H9 (cell line): ENCODE measurements at regions not wholly inside any gene's neighbourhood (a gene's known extent, or its start where the extent isn't known, plus 50 kb on each side); places are given as distances from the start of the nearest gene placed in this dataset.

Experiments
- DNase-seq: peaks from one replicate; pipeline ENCODE4 v3.0.0-alpha.2; 2017
- H2AFZ ChIP-seq: one replicate; pipeline ENCODE4 v1.6.1; 2013; ENCODE audit warnings: mild to moderate bottlenecking, low read length, control low read depth, moderate library complexity
- H2AK5ac ChIP-seq: 2 replicates; pipeline ENCODE4 v1.6.1; 2013; ENCODE audit warnings: low read length, control low read depth, mixed read lengths; ENCODE audit not compliant: insufficient read length
- H2BK120ac ChIP-seq: one replicate; pipeline ENCODE4 v1.6.1; 2013; ENCODE audit warnings: low read depth, mild to moderate bottlenecking, low read length, control low read depth, inconsistent platforms; ENCODE audit not compliant: poor library complexity, severe bottlenecking
- H2BK12ac ChIP-seq: 2 replicates; pipeline ENCODE4 v1.6.1; 2013; ENCODE audit warnings: low read length, control low read depth, mixed read lengths, low read depth; ENCODE audit not compliant: insufficient read length
- H2BK15ac ChIP-seq: 2 replicates; pipeline ENCODE4 v1.6.1; 2013; ENCODE audit warnings: low read depth, low read length, control low read depth
- H2BK20ac ChIP-seq: one replicate; pipeline ENCODE4 v1.6.1; 2013; ENCODE audit warnings: low read depth, mild to moderate bottlenecking, low read length, control low read depth, inconsistent platforms; ENCODE audit not compliant: poor library complexity, severe bottlenecking
- H2BK5ac ChIP-seq: 2 replicates; pipeline ENCODE4 v1.6.1; 2013; ENCODE audit warnings: low read length, control low read depth, mixed read lengths; ENCODE audit not compliant: insufficient read length
- H3K14ac ChIP-seq: 2 replicates; pipeline ENCODE4 v1.6.1; 2013; ENCODE audit warnings: low read length, control low read depth; ENCODE audit not compliant: insufficient read depth
- H3K18ac ChIP-seq: 2 replicates; pipeline ENCODE4 v1.6.1; 2013; ENCODE audit warnings: low read depth, mild to moderate bottlenecking, mixed read lengths, low read length, control low read depth; ENCODE audit not compliant: insufficient read length
- H3K23ac ChIP-seq: 2 replicates; pipeline ENCODE4 v1.6.1; 2013; ENCODE audit warnings: low read length, control low read depth, mixed read lengths, low read depth; ENCODE audit not compliant: insufficient read length
- H3K23me2 ChIP-seq: 2 replicates; pipeline ENCODE4 v1.6.1; 2013; ENCODE audit warnings: low read depth, mild to moderate bottlenecking, mixed read lengths, low read length, control low read depth; ENCODE audit not compliant: insufficient read length, poor library complexity, severe bottlenecking
- H3K27ac ChIP-seq: 2 replicates; pipeline ENCODE4 v1.5.1; 2013; ENCODE audit warnings: low read length, control low read depth, mixed read lengths, low read depth; ENCODE audit not compliant: insufficient read length
- H3K27me3 ChIP-seq: 2 replicates; pipeline ENCODE4 v1.6.1; 2013; ENCODE audit warnings: low read length, control low read depth, inconsistent platforms; ENCODE audit not compliant: insufficient read depth
- H3K4ac ChIP-seq: 2 replicates; pipeline ENCODE4 v1.6.1; 2013; ENCODE audit warnings: low read depth, mild to moderate bottlenecking, control low read depth, inconsistent platforms, low read length, moderate library complexity
- H3K4me1 ChIP-seq: 2 replicates; pipeline ENCODE4 v1.6.1; 2013; ENCODE audit warnings: low read length, control low read depth, inconsistent platforms; ENCODE audit not compliant: insufficient read depth
- H3K4me2 ChIP-seq: 2 replicates; pipeline ENCODE4 v1.6.1; 2013; ENCODE audit warnings: low read length, control low read depth, mixed read lengths; ENCODE audit not compliant: insufficient read length, insufficient read depth
- H3K56ac ChIP-seq: 2 replicates; pipeline ENCODE4 v1.6.1; 2013; ENCODE audit warnings: low read depth, mild to moderate bottlenecking, mixed read lengths, low read length, control low read depth; ENCODE audit not compliant: insufficient read length
- H3K79me1 ChIP-seq: 2 replicates; pipeline ENCODE4 v1.6.1; 2013; ENCODE audit warnings: low read depth, mild to moderate bottlenecking, moderate library complexity, low read length, control low read depth, inconsistent platforms; ENCODE audit not compliant: insufficient read depth, poor library complexity, severe bottlenecking
- H3K79me2 ChIP-seq: 2 replicates; pipeline ENCODE4 v1.6.1; 2013; ENCODE audit warnings: low read length, control low read depth, inconsistent platforms; ENCODE audit not compliant: insufficient read depth
- H3K9ac ChIP-seq: 2 replicates; pipeline ENCODE4 v1.6.1; 2013; ENCODE audit warnings: low read length, control low read depth, mixed read lengths; ENCODE audit not compliant: insufficient read length; ENCODE audit errors: extremely low read depth
- H3K9me3 ChIP-seq: one replicate; pipeline ENCODE4 v1.6.1; 2013; ENCODE audit warnings: low read depth, low read length, inconsistent platforms; ENCODE audit not compliant: control insufficient read depth
- H3T11ph ChIP-seq: one replicate; pipeline ENCODE4 v1.6.1; 2013; ENCODE audit warnings: mild to moderate bottlenecking, low read length, control low read depth, inconsistent platforms
- H4K20me1 ChIP-seq: one replicate; pipeline ENCODE4 v1.6.1; 2013; ENCODE audit not compliant: control insufficient read depth, insufficient read length, insufficient read depth
- H4K5ac ChIP-seq: 2 replicates; pipeline ENCODE4 v1.6.1; 2013; ENCODE audit warnings: low read depth, mild to moderate bottlenecking, mixed read lengths, low read length, control low read depth; ENCODE audit not compliant: insufficient read length
- H4K8ac ChIP-seq: replicated peaks from 2 replicates; pipeline ENCODE4 v1.6.1; 2013; ENCODE audit warnings: low read length, control low read depth, mixed read lengths, low read depth; ENCODE audit not compliant: insufficient read length
- H4K91ac ChIP-seq: 2 replicates; pipeline ENCODE4 v1.6.1; 2013; ENCODE audit warnings: low read depth, mild to moderate bottlenecking, moderate library complexity, mixed read lengths, low read length, control low read depth; ENCODE audit not compliant: insufficient read length
- H3K27ac Mint-ChIP-seq, 3 experiments: 2 replicates in 2 of 3; 3 replicates in 1 of 3; pipeline ENCODE4 v1.8.0; 2020 to 2021; ENCODE audit warnings: mixed read lengths in 3 of 3, mild to moderate bottlenecking in 1 of 3, moderate library complexity in 1 of 3
- H3K27me3 Mint-ChIP-seq: 2 replicates; pipeline ENCODE4 v1.8.0; 2021; ENCODE audit warnings: low read depth, mild to moderate bottlenecking, moderate library complexity, mixed read lengths
- H3K36me3 Mint-ChIP-seq, 3 experiments: 2 replicates in 2 of 3; 3 replicates in 1 of 3; pipeline ENCODE4 v1.8.0; 2020 to 2021; ENCODE audit warnings: low read depth in 3 of 3, mixed read lengths in 3 of 3; ENCODE audit not compliant: insufficient read depth in 1 of 3
- H3K4me1 Mint-ChIP-seq, 2 experiments: 2 replicates each; pipeline ENCODE4 v1.8.0; 2020; ENCODE audit warnings: mixed read lengths in 2 of 2
- H3K4me3 Mint-ChIP-seq, 2 experiments: 2 replicates in 1 of 2; 3 replicates in 1 of 2; pipeline ENCODE4 v1.8.0; 2020 to 2021; ENCODE audit warnings: mild to moderate bottlenecking in 2 of 2, mixed read lengths in 2 of 2, moderate library complexity in 1 of 2
- H3K9me3 Mint-ChIP-seq, 2 experiments: 2 replicates in 1 of 2; 3 replicates in 1 of 2; pipeline ENCODE4 v1.8.0; 2020; ENCODE audit warnings: mild to moderate bottlenecking in 2 of 2, mixed read lengths in 2 of 2, moderate library complexity in 1 of 2
- WGBS: extraction: QIAGEN DNeasy Blood & Tissue Kit; methylation state at CpG from one replicate; pipeline ENCODE4 v1.1.7; 2013; ENCODE audit warnings: missing lambda C conversion rate, low lambda C conversion rate, mixed read lengths; ENCODE audit not compliant: insufficient read length; ENCODE audit errors: extremely low coverage; 5-methylcytosine and 5-hydroxymethylcytosine counted together
- TF ChIP-seq, protein P1 (sequence below): fragments of 200-600 bp; sonication (generic); conservative IDR thresholded peaks from 3 replicates; pipeline ENCODE4 v1.8.0; 2021; ENCODE audit warnings: antibody characterized with exemption, mild to moderate bottlenecking

- Histone ChIP-seq H4K20me1 (no peaks in the 10 kb centered on the region), H3K79me1 (no peaks in the 10 kb centered on the region), H4K91ac (no peak overlapping the region), H3K23me2 (no peaks in the 10 kb centered on the region), H3K9me3 (no peaks in the 10 kb centered on the region), H3K9ac (no peak overlapping the region), H4K8ac (no peak overlapping the region), H3K79me2 (no peaks in the 10 kb centered on the region), H3K27me3 (no peaks in the 10 kb centered on the region), H2AFZ (no peak overlapping the region), H2BK5ac (no peak overlapping the region), H3T11ph (no peak overlapping the region), H3K56ac (no peak overlapping the region), H3K4me2 (no peak overlapping the region), H3K23ac (no peak overlapping the region), H3K4ac (no peak overlapping the region), H2BK120ac (no peak overlapping the region), H2BK12ac (no peak overlapping the region), H2AK5ac (no peak overlapping the region), H3K18ac (no peak overlapping the region), H2BK20ac (no peak overlapping the region), H3K4me1 (no peaks in the 10 kb centered on the region), H4K5ac (no peak overlapping the region), H2BK15ac (no peak overlapping the region), H3K27ac (no peak overlapping the region), H3K14ac (no peak overlapping the region)
- H3K9me3 Mint-ChIP-seq, result no peaks in the 10 kb centered on the region; a peak in 1 of 5 replicates
- no peaks in the 10 kb centered on the region for H3K4me1 Mint-ChIP-seq
- TF ChIP-seq, protein P1, sequence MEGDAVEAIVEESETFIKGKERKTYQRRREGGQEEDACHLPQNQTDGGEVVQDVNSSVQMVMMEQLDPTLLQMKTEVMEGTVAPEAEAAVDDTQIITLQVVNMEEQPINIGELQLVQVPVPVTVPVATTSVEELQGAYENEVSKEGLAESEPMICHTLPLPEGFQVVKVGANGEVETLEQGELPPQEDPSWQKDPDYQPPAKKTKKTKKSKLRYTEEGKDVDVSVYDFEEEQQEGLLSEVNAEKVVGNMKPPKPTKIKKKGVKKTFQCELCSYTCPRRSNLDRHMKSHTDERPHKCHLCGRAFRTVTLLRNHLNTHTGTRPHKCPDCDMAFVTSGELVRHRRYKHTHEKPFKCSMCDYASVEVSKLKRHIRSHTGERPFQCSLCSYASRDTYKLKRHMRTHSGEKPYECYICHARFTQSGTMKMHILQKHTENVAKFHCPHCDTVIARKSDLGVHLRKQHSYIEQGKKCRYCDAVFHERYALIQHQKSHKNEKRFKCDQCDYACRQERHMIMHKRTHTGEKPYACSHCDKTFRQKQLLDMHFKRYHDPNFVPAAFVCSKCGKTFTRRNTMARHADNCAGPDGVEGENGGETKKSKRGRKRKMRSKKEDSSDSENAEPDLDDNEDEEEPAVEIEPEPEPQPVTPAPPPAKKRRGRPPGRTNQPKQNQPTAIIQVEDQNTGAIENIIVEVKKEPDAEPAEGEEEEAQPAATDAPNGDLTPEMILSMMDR, result no peak
- H3K36me3 Mint-ChIP-seq, result no peaks in the 10 kb centered on the region; a peak in 1 of 7 replicates
- WGBS, result no CpG with 5 or more reads among the region's 4 CpGs
- no peak for DNase-seq
- H3K4me3 Mint-ChIP-seq, result no peak overlapping the region
- no peak overlapping the region for H3K27ac Mint-ChIP-seq
- no peaks in the 10 kb centered on the region for H3K27me3 Mint-ChIP-seq
Measured at GRCh38 chr20:52722926-52723688, 249.1 kb upstream of the TSHZ2 start.
